ENCODE measurements at regions not wholly inside any gene's neighbourhood (a gene's known extent, or its start where the extent isn't known, plus 50 kb on each side); places are given as distances from the start of the nearest gene placed in this dataset.

DNA sequence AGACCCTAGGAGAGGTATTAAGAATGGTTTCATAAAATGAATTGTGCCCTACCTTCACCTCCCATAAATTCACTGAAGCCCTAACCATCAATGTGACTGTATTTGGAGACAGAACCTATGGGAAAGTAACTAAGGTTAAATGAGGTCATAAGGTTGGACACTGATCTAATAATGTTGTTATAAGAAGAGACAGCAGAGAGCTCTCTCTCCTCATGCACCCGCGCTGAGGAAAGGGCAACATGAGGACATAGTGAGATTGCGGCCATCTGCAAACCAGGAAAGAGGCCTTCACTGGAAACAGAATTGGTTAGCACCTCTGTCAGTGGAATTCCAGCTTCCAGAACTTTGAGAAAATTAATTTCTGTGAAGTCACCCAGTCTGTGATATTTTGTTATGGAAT lies 1396.1 kb upstream of the MIR17HG start:
- no peak for DNase-seq (ENCODE audit: low read depth, low spot score)

DNA sequence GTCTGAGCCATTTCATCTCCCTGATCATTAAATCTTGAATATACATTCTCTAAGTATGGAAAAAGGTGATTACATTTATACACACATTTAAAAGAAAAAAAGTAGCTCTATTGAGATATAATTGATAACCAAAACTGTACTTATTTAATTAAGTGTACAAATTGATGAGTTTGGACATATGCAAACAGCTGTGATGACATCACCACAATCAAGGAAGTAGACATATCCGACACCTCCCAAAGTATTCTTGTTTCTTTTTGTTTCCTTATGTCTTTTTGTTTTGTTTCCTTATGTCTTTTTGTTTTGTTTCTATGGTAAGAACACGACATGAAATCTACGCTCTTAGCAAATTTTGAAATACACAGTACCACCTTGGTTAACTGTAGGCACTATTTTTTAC lies 1393.9 kb upstream of the MIR17HG start:
- no peak for DNase-seq (ENCODE audit: low read depth, low spot score)

DNA sequence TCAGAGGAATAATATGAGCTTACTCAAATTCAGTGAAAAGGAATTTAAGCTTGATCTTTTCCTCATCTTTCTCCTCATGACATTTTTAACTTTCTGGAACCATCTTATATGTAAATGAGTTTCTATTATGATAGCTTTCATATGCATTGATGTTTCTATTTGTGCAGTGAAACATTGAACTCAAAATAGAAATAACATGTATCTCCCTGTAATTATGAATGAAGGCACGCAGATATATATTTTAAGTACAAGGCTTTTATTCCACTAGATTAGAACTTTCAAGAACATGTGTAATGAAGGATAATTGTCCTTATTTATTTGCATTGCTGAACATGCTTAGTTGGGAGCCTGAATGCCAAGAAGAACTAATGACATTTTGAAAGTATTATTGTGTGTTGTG lies 1391.7 kb upstream of the MIR17HG start:
- no peak for DNase-seq (ENCODE audit: low read depth, low spot score)

DNA sequence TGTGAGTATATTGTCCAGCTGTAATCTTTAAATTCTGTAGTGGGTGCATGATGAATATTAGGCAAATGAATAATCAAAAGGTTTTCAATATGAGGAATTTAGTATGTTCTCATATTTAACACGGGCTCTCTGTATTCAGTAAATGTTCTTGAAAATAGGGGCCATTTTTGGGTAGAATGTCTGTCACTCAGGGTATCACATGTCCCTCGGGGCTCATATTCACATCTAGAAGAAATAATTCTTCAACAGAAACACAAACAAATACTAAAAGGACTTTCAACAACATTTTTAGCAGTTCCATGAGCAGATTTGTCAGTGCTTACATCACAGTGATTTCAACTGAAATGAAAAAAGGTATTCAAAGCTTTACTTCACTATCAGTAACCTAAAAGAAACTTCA lies 1388.4 kb upstream of the MIR17HG start:
- no peak for DNase-seq (ENCODE audit: low read depth, low spot score)

DNA sequence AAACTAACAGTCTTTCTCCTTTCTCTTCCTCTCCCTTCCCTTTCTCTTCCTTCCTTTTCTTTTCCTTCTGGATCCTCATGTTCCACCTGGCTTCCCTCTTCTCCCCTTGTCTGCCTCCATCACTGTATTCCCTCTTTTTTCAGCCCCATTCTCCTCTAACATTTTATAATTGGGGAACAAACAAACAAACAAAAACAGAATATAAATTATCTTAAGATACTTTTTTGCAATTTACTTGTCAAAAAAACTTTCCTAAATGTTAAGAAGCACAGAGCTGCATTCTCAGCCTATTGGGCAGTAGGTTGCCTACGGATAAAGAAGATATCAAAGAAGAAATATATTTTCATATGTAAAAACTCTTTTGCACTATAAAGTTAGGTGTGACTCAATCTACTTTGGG lies 1382.2 kb upstream of the MIR17HG start:
- no peak for DNase-seq (ENCODE audit: low read depth, low spot score)

DNA sequence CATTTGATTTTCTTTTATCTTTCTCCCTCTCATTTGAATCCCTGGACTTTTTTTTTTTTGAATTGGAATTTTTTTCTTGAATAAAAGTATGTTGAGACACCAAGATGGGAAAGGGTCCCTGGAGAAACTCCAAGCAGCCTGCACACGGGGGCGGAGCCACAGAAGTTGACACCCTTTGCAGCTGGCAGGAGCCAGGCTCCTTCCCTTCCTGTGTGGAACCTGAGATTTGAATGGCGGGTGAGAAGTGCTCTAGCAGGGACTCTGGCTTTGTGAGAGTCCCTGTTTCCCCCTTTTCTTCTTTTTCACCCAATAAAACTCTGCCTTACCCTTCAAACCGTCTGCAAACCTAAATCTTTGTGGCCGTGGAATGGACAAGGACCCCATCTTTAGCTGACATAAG lies 1381.0 kb upstream of the MIR17HG start:
- no peak for DNase-seq (ENCODE audit: low read depth, low spot score)

DNA sequence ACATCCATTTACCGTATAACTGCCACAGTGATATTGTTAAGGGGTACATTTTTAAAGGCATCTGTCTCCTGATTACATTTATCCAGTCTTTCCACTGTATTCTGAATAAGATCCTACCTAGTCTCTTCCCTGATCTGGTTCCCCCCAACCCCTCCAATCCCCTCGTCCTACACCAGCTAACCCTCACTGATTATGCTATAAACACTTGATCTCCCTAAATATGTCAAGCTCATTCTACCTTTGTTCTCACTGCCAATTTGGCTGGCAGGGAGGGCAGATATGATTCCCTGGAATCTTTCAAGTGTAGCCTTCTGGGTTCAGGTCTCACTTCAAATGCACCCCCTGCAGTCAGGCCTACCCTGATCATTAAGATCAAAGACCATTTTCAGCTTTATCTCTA lies 1379.8 kb upstream of the MIR17HG start:
- no peak for DNase-seq (ENCODE audit: low read depth, low spot score)

DNA sequence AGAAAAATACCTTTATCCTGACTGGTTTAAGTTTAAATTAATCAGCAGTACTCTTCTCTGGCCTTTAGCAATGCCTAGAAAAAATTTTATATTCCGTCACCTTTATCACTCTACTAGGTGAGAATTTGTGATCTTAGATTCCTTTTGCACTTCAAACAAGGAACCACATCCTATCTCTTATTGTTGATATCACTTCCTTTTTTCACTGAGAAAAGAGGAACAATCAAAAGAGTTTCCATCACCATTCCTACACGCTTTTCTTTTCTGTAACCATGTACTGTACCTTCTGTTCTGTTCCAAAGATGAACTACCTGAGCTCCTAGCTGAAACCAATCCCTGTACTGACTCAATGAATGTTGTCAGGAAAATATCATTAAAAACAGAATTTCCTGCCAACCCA lies 1379.0 kb upstream of the MIR17HG start:
- no peak for DNase-seq (ENCODE audit: low read depth, low spot score)

DNA sequence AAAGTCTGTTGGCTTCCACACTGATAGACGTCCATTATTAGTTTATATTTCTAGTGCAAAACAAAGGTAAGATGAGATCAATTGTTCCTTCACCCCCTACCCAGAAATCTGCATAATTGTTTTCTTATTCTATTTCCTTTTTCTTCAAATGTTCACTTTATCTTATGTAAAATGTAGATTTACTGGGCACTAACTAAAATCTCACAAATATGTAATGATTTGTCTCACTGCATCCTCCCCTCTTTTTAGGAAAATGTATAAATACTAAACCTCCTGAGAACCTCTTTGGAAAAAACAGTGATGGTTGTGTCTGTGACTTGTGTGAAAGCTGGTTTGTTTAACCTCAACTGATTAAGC lies 1377.2 kb upstream of the MIR17HG start:
- no peak for DNase-seq (ENCODE audit: low read depth, low spot score)

DNA sequence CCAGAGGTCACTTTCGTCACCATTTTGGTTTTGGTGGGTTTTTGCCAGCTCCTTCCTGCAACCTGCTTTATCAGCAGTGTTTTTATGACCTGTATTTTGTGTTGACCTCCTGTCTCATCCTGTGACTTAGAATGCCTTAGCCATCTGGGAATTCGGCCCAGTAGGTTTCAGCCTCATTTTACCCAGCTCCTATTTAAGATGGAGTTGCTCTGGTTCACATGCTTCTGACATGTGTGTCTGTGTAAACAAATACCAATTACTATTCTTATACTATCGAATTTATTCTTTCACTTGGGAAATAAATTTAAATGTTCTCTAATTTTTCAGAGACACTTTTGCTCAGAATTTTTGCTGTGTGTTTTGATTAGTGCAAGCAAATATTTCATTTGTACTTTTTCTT lies 1370.3 kb upstream of the MIR17HG start:
- no peak for DNase-seq (ENCODE audit: low read depth, low spot score)

DNA sequence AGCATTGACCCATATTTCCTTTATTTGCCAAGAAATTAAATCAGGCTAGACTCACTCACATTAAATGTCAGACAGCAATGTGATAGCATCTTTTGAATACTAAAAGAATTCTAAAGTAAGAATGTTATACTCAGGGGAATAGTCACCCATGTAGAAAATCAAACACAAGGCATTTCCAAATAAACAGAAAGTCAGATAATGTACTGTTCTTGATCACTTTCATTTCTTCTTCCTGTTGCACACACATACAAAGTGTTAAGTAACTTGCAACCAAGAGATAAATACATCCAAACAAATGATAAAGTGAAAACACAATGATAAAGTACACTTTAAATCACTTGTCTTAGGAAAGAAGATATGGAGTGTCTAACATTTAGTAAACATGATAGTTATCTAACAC lies 1366.6 kb upstream of the MIR17HG start:
- no peak for DNase-seq (ENCODE audit: low read depth, low spot score)

DNA sequence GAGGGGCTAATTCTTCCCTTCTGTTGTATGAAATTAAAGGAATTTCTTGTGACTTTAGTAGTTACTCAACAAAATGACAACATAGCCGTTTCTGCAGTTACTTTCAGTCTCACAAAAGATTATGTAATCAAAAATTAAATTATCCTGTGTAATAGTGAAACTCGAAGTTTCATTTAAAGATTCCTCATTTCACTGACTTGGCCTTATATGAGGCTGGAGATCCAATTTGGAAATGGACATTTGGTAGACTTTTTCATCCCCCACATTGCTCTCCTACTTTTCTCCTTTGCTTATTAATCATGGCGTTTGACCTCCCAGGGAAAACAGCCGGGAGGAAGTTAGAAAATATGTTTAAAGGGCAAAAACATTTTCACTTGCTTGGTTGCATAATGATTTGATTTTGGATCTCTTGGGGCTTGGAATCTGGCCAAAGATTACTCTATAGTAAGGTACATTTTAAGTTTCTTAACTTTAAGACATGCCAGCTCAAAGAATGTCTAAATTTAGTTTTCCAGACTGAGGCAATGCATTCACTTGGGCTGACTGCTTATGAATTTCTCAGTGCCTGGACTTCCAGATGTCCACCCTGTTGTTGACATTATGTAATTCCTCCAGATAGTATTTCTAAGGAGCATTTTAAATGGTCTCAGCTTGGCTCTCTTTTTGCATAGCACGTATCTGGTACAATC lies 1364.9 kb upstream of the MIR17HG start:
- DNase-seq (ENCODE audit: low read depth, low spot score): no peak

DNA sequence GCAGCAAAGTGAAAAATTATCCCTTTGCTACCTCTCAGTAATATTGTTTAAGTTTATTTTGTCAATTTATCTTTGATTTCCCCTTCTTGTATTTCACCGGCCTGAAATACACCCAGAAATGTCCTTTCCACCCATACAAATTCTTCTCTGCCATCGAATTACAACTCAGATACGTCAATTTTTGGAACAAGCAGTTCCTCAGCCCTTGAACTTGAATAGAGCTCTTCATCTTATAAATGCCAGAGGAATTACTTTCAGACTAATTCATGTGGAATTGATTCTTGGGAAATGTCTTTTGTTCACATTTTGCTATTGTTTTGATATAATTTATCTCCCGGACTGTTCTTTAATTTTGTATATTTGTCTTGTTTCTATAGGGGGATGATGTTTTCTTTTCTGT lies 1359.3 kb upstream of the MIR17HG start:
- no peak for DNase-seq (ENCODE audit: low read depth, low spot score)

DNA sequence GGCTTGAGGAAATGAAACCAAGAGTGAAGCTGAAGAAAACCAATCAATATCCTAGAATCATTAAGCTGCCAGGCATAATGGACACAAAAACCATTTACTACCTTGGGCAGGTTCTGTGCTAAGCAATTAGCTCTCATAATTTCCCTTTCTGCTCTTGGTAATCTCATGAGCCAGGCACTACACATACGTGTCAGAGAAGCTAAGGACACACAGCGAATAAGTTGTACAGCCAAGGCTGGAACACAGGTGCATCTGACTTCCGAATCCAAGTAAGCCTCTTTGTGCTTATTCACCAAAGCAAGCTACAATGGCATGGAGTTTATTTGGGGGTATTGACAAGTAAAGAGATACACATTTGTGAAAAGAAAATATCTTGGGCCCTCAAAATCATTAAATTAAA lies 1343.9 kb upstream of the MIR17HG start:
- no peak for DNase-seq (ENCODE audit: low read depth, low spot score)

DNA sequence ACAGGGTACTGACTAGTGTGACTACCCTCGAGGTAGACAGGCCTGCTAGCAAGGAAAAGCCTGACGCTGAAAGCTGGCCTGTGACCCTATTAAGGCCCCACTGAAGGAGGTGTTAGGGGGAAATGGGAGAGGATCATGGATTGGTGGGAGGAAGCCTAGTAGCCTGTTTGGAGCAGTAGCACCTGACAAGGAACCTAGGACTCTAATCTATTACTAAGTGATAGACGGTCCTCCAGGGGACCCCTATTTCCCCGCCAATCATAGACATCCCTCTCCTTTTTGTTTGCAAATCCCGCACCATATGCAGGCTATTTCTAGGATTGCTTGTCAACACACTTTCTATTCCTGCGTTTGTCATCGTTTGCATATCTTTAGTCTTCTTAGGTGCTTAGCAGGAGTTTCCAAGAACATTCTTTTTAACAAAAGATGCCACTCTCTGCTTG lies 1338.8 kb upstream of the MIR17HG start:
- DNase-seq (ENCODE audit: low read depth, low spot score): peak; percentile 15

DNA sequence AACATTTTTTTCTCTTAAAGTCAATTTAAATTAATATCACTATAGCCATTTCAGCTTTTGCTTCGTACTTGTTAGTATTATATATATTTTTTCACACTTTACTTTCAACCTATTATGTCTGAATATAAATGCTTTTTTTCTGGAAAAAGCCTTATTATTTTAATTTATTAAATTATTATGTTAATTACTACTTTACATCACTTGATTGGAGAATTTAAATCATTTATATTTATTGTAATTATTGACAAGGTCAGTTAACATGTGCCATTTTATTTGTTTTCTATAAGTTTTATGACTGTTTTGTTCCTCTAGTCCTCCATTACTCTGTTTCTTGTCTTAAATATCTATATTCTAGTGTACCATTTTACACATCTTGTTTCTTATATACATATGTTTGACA lies 1333.4 kb upstream of the MIR17HG start:
- DNase-seq (ENCODE audit: low read depth, low spot score): no peak

DNA sequence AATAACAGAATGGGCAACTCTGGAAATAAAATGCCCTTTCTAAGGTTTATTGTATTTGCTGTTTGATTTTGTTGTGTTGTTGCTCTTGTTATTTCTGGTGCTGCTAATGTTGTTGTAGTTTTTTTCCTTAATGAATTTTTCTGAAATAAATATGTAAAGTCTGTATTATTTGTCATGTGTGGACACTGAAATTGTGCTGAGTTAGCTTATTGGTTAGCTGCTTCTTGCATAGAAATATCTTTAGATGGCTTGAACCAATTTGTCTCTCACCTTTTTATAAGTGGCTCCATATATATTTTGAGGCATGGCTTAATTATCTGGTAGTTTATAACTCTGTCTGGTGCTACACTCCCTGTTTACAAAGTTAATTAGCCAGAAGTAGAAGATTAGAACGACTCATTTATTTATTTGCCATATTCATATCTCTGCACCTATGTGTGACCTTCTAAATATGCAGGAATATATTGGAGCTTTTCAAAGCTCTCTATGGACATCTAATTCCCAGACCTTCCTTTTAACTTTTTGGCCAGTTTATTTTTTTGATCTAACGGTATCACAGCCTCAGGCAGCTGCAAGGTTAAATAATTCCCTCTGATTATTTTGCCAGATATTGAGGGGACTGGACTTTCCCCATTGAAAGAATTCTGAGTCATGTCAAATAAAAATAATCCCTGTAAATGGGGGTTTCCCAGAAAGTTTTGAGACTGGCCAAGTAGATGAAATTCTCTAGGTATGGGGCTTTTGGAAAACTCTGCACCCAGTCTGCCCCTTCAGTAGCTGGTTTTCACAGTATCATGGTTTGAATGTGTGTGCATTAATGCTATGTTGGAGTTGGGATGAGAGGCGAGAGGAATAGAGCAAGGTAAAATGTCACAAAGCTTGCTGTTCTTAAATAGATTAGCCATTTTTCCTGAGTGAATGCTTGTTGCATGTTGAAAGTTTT lies 1331.7 kb upstream of the MIR17HG start:
- no peak for DNase-seq (ENCODE audit: low read depth, low spot score)

DNA sequence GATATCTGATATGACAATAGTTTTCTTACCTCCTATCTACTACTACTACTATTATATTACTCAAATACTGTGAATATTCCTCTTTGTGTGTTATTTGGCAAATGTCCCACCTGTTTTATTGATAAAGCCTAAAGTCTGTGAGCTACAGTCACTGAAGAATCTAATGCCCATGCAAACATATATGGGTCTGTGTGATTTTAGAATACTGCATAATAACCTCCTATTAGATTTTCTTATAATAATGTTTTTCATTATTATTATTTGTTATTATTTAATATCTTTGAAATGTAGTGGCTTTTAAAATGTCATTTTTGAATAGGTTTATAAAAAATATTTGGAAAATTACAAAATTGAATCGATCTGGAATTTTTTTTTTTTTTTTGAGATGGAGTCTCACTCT lies 1330.8 kb upstream of the MIR17HG start:
- no peak for DNase-seq (ENCODE audit: low read depth, low spot score)

DNA sequence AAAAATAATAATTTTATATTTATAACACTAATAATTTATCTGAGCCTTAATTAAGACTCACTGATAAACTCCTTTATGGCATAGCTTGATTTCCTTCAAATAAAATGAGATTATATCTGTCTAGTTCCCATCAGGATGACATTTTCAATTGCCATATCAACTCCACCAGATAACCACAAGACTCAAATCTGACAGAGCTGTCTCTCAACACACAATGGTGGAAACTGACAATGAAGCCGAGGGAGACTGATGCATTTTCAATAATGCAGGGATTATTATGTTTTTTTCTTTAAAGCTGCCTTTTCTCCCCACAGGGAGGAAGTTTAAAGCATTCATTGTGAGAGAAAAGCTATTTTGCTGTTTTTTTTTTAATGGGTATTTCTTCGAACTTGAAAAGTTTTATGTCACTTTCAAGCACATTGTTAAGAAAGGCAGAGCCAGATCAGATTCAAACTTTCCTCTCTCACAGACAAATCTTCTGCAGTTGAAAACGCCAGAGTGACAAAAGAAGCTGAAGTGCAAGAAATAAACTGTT lies 1326.9 kb upstream of the MIR17HG start:
- no peak for DNase-seq (ENCODE audit: low read depth, low spot score)

DNA sequence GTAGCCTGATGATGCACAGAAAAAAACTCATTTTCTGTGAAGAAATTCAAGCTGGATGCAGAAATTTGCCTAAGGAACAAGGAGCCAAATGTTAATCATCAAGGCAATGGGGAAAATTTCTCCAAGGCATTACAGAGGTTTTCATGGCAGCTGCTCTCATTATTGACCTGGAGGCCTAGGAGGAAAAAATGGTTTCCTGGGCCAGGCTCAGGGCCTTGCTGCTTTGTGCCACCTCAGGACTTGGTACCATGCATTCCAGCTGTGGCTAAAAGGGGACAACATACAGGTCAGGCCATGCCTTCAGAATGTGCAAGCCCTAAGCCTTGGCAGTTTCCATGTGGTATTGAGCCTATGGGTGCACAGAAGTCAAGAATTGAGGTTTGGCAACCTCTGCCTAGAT lies 1320.1 kb upstream of the MIR17HG start:
- DNase-seq (ENCODE audit: low read depth, low spot score): no peak

DNA sequence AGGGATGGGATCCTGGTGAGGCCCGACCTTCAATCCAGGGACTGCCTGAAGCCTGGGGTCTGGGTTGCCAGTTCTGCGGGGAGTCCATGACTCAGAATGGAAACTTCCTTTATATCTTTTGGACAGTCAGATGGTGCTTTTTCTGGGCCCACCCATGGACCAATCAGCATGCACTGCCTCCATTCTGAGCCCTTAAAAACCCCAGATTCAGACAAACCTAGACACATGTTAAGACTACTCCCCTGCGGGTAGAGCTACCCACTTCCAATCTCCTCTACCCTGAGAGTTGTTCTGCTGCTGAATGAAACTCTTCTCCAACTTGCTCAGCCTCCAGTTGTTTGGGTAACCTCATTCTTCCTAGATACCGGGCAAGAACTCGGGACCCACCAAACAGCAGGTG lies 1315.2 kb upstream of the MIR17HG start:
- no peak for DNase-seq (ENCODE audit: low read depth, low spot score)

DNA sequence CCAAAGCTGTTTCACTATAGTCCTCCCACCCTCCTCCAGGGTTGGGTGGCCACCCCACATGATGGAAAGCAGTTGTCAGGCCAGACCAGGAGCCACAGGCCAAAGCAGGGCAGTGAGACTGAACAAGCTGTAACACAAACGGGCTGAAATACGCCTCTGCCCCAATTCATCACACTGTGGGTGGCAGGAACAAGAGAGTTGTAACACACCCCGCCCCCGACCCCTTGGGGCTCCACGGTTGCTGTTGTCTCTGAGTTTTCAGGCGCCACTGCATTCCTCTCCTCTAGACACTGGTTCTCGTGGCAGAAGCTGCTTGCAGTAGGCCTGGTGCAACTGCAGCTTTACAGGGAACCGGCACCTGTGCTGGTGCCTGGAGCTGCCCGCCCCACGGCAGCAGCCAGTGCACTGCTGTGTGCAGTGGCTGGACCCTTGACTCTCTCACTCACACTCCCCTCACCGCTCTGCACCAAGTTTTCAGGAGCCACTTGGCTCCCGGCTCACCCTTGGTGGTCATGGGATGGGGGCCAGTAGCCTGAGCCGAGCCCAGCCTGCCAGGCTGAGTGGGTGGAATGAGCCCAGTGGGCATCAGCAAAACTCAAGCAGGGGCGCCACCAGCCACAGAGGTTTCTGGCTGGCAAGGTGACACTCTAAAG lies 1314.5 kb upstream of the MIR17HG start:
- no peak for DNase-seq (ENCODE audit: low read depth, low spot score)
